IPS-20b (cell line): ENCODE measurements at regions not wholly inside any gene's neighbourhood (a gene's known extent, or its start where the extent isn't known, plus 50 kb on each side); places are given as distances from the start of the nearest gene placed in this dataset.

Experiments used
- H3K27ac ChIP-seq: one replicate; pipeline ENCODE4 v1.5.1; 2013; ENCODE audit warnings: low read length
- H3K27me3 ChIP-seq: 2 replicates; pipeline ENCODE4 v1.6.1; 2013; ENCODE audit warnings: mild to moderate bottlenecking, low read length, inconsistent platforms; ENCODE audit not compliant: insufficient read depth
- H3K36me3 ChIP-seq: 2 replicates; pipeline ENCODE4 v1.6.1; 2013; ENCODE audit warnings: low read depth, mild to moderate bottlenecking, inconsistent platforms, low read length, moderate library complexity; ENCODE audit not compliant: insufficient read depth
- H3K4me1 ChIP-seq: 2 replicates; pipeline ENCODE4 v1.6.1; 2013; ENCODE audit warnings: mild to moderate bottlenecking, control low read depth, inconsistent platforms, low read length, moderate library complexity; ENCODE audit not compliant: insufficient read depth
- H3K4me3 ChIP-seq: 2 replicates; pipeline ENCODE4 v1.5.1; 2013; ENCODE audit warnings: mild to moderate bottlenecking, low read length, inconsistent platforms
- H3K9ac ChIP-seq: 2 replicates; pipeline ENCODE4 v1.6.1; 2013; ENCODE audit warnings: low read depth, mild to moderate bottlenecking, inconsistent platforms, low read length, moderate library complexity
- H3K9me3 ChIP-seq: 2 replicates; pipeline ENCODE4 v1.6.1; 2013; ENCODE audit warnings: mild to moderate bottlenecking, low read depth, low read length, inconsistent platforms; ENCODE audit not compliant: insufficient read depth

DNA sequence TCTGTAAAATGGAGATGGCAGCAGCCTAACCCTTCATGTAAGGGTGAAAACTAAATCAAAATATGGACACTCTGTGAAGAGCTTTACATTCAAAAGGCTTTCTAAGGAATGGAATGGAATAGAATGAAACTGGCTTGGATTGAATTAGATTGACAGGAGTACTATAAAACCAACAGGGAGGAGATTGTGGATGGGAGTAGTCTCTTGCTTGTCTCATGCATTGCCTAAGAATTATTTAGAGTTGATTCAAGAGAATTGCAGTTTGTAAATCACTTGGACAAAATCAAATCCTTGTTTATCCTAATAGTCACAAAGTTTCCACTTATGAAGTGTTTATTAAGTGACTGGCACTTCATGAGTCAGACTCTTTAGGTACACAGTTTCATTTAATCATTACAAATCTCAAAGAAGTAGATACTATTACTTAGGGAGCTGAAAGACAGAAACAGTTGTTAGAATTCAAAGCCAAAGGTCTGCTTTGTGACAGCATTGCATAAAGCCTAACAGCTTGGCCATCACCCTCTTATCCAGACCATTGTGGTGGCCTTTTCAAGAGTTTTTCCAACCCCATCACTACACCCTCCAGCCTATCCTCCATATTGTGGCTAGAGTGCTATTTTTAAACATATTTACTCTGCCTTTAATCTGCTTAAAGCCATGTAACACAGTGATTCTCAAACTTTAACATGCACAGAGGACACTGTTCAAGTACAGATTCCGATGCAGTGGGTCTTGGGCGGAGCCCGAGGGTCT, 91.9 kb upstream of the GHITM start:
- Histone ChIP-seq H3K4me1 (no peaks in the 10 kb centered on the region; the same call in 1 of the 2 replicates), H3K9ac (no peak overlapping the region), H3K9me3 (no peaks in the 10 kb centered on the region; the same call in 1 of the 2 replicates), H3K27ac (no peak overlapping the region), H3K27me3 (no peaks in the 10 kb centered on the region), H3K4me3 (no peak overlapping the region), H3K36me3 (no peaks in the 10 kb centered on the region)

DNA sequence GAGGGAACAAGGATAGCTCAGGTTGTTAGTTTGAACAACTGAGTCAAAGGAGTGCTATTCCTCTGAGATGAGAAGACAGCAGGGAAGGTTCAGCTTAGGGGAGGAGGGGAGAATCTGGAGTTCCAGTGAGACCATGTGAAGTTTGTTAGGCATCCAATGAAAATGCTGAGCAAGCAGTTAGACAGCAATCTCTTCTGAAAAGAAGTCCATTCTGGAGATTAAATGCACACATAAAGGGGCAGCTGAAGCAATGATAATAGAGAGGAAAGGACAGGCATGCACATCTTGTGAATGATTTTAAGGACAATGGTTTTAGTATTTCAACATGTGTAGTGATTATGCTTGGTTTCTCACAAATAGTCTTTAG, 89.7 kb upstream of the GHITM start:
- Histone ChIP-seq H3K4me1 (no peaks in the 10 kb centered on the region; the same call in 1 of the 2 replicates), H3K9ac (no peak overlapping the region), H3K36me3 (no peaks in the 10 kb centered on the region), H3K9me3 (no peaks in the 10 kb centered on the region; the same call in 1 of the 2 replicates), H3K27me3 (no peaks in the 10 kb centered on the region), H3K4me3 (no peak overlapping the region), H3K27ac (no peak overlapping the region)

DNA sequence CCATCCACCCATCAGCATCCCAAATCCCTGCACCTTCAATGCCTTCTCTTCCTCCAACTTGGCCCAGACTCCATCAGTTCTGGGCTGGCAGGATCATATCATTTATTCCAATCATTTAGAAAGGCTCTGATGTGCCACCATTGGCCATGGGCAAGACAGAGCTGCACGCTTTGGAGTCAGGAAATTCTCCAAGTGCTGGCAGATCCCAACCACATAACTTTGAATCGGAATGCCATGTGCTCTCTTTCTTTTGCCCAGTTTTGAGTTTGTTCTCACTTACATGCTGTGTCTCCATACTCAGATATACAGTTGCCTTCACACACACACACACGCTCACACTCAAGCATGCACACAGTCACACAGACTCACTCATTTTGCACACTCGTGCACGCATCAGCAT, 85.7 kb upstream of the GHITM start:
- Histone ChIP-seq H3K27me3 (no peaks in the 10 kb centered on the region), H3K36me3 (no peaks in the 10 kb centered on the region), H3K4me3 (no peak overlapping the region), H3K27ac (no peak overlapping the region), H3K9me3 (no peaks in the 10 kb centered on the region), H3K4me1 (peaks cover 2% of the 10 kb centered on the region; the same call in 1 of the 2 replicates), H3K9ac (no peak overlapping the region)

DNA sequence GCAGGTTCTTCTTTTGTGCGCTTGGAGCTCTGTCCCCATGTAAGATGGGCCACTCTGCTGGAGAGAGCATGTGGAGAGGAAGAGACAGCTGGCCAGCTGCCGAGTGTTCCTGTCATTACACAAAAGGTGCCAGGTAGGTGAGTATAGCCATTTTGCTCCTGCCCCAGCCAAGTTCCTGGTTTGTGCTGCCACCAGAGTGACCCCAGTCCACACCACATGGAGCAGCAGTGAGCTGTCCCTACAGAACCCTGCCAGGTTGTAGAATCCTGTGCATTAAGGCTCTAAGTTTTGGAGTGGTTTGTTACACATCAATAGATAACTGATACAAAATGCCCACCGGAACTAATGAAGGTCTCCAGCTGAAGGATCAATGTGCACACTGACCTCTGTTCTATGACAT, 84.6 kb upstream of the GHITM start:
- H3K4me3 ChIP-seq = no peak overlapping the region
- H3K27me3 ChIP-seq = no peaks in the 10 kb centered on the region
- peaks cover 2% of the 10 kb centered on the region; the same call in 1 of the 2 replicates for H3K4me1 ChIP-seq
- no peaks in the 10 kb centered on the region for H3K9me3 ChIP-seq
- no peaks in the 10 kb centered on the region for H3K36me3 ChIP-seq
- H3K27ac ChIP-seq = no peak overlapping the region
- no peak overlapping the region for H3K9ac ChIP-seq

DNA sequence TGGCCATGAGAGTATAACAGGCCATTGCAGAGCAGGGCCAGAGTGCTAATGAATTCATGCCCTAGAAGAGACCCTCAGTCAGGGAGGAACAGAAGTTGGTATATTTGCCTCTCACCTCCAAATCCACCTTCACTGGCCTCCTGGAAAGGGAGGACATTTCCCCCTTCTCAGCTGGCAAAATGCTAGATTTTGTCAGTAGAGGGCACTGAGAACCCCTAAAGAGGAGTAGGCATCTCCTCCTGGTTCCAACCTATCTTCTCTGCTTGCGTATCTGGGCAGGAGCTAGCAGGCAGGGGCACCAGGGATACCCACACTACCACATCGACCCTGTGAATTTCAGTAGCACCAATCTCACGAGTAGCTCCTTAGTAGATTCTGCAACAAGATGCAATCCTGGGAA, 79.8 kb upstream of the GHITM start:
- Histone ChIP-seq H3K36me3 (no peaks in the 10 kb centered on the region), H3K4me3 (no peak overlapping the region), H3K27me3 (no peaks in the 10 kb centered on the region), H3K27ac (no peak overlapping the region), H3K9me3 (no peaks in the 10 kb centered on the region), H3K9ac (no peak overlapping the region), H3K4me1 (peaks cover 2% of the 10 kb centered on the region; the same call in 1 of the 2 replicates)

DNA sequence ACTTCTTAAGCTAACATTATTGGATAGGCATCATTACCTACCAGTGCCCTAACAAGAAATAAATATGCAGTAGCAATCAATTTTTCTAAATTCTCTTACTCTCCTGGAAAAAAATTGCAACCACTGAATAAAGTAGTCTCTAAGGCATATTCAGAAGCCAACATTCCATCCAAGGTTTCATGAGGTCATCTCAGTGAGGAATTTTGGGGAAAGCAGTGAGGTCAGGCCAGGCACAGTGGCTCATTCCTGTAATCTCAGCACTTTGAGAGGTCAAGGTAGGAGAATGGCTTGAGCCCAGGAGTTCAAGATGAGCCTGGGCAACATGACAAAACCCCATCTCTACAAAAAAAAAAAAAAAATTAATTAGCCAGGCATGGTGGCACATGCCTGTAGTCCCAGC, 75.9 kb upstream of the GHITM start:
- Histone ChIP-seq H3K27me3 (no peaks in the 10 kb centered on the region), H3K27ac (no peak overlapping the region), H3K4me3 (no peak overlapping the region), H3K9me3 (no peaks in the 10 kb centered on the region), H3K4me1 (no peaks in the 10 kb centered on the region; the same call in 1 of the 2 replicates), H3K9ac (no peak overlapping the region), H3K36me3 (no peaks in the 10 kb centered on the region)

DNA sequence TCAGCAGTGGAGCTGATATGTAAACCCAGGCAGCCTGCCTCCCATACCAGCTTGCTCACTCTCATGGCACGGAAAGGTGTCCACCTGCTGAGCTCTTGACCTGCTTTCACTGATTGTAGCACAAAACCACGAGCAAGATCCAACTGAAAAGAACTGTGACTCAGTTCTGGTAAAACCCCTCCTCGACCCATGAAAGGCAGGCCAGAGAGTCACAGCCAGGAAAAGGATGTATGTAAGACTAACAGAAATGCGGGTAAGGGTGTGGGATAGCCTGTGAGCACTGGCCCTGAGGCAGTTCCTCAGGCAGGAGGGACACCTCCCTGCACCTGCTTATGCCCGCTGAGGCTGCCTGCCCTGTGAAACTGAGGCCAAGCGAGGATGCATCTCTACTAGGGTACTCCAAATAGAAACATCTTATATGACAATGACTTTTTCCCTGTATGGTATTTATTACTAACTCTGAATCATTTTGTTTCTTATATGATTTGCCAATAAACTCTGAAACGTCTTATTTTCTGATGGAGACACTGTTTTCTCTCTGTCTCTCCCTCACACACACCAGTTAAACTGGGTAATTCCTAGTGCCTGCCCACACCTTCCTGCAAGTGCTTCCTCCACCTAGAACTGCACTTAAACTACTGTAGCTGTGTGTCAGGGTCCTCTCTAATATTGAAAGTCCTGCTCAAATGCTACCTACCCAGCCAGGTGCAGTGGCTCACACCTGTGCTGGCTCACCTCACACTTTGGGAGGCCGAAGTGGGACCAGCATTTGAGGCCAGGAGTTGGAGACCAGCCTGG, 73.3 kb upstream of the GHITM start:
- Histone ChIP-seq H3K9me3 (no peaks in the 10 kb centered on the region), H3K27ac (no peak overlapping the region), H3K9ac (no peak overlapping the region), H3K4me3 (no peak overlapping the region), H3K36me3 (no peaks in the 10 kb centered on the region), H3K4me1 (no peaks in the 10 kb centered on the region), H3K27me3 (no peaks in the 10 kb centered on the region)

DNA sequence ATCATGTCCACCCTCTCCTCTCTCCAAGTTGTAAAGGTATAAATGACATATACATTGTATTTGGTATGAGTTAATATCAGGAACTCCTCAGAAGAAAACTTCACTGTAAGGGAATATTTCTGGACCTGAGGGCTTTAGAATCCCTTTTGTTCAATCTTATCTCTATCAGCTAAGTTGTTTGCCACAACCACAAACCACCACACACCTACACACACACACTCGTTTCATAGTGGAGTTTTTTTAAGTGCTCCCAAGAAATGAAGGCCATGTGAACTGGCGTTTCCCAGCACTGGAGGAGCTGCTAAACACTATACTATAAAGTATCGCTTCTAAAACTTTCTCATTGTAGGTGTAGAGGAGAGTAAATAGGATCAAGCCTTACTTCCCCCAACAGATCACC, 64.8 kb upstream of the GHITM start:
- no peaks in the 10 kb centered on the region for H3K4me1 ChIP-seq
- no peaks in the 10 kb centered on the region for H3K9me3 ChIP-seq
- H3K36me3 ChIP-seq = no peaks in the 10 kb centered on the region
- no peak overlapping the region for H3K4me3 ChIP-seq
- no peaks in the 10 kb centered on the region for H3K27me3 ChIP-seq
- no peak overlapping the region for H3K27ac ChIP-seq
- no peak overlapping the region for H3K9ac ChIP-seq

DNA sequence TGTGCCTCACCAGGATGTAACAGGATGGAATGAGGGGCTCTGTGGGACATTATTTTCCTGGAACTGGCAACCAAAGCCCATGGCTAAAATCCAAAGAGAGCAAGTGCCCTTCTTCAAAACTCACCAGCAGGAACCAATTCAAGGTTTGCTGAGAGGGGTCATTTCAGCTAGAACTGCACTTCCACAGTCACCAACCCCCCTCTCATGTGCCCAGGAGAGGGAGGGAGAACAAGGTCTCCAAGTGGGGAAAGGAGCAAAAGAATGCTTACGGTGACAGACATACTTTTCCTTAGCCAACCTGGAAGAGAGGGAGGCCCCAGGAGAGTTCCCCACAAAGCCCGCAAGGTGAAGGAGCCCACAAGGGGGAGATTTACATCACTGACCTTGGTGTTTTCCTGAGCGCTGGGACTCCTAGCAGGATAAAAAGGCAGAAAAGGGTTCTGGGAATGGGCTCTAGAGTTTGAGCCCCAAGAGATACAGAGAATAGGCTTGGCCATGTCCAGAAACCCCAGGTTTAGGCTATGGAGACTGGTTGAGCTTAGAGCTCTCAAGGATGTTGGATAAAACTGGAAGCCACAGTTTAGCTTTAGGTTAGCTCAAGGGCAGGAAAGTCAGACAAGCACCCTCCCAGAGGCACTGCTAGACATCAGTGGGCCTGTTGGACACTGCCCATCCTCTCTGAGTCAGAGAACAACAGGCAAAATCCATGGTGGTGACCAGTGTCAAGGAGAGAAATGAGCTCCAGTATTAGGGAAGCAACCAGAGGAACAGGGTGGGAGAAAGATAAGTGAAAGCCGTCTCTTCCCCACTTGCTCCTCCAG, 63.9 kb upstream of the GHITM start:
- Histone ChIP-seq H3K27me3 (no peaks in the 10 kb centered on the region), H3K9me3 (no peaks in the 10 kb centered on the region), H3K36me3 (no peaks in the 10 kb centered on the region), H3K4me3 (no peak overlapping the region), H3K27ac (no peak overlapping the region), H3K9ac (no peak overlapping the region), H3K4me1 (no peaks in the 10 kb centered on the region)

DNA sequence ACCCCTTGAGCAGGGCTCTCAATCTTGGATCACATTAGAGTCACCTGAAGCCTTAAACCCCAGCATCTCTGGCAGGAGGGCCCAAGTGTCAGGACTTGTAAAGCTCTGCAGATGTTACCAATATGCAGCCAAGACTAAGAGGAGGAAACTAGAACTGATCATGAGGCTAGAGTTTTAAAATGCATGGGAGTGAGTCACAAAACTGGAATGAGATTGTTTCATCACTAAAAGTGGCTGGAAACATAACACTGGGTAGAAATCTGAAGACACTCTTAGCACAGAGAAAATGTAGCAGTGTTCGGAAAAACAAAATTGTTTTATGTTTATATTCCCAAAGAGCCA, 63.3 kb upstream of the GHITM start:
- H3K9ac ChIP-seq = no peak overlapping the region
- H3K36me3 ChIP-seq = no peaks in the 10 kb centered on the region
- H3K9me3 ChIP-seq = no peaks in the 10 kb centered on the region
- no peaks in the 10 kb centered on the region for H3K27me3 ChIP-seq
- no peaks in the 10 kb centered on the region for H3K4me1 ChIP-seq
- no peak overlapping the region for H3K27ac ChIP-seq
- no peak overlapping the region for H3K4me3 ChIP-seq

DNA sequence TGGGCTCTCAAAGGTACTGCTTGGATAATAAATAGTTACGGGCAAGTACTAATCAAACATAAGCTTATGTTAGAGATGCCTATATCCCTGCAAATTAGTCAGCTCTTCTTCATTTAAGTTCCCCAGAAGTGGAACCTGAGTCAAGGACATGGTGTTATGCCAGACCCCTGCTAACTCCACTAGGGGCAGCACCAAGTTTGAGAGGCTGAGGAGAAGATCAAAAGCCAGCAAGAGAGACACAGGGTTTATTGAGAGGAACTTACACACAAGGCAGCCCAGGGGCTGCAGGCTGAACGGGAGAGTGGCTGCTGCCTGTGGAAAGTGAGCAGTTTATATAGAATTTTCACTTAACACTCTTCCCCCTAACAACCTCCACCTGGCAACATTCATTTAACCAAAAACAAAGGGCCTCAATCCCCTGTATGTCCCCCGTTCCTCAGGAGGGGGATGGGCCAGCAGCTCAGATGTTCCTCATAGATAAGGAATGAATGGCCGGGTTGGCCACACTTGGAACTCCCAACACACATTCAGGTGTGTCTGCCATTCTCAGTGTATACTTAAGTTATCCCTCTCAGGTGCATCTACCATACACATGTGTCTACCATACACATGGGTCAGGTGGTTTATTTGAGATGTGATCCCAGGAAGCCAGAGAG, 62.6 kb upstream of the GHITM start:
- no peaks in the 10 kb centered on the region for H3K36me3 ChIP-seq
- H3K27ac ChIP-seq = no peak overlapping the region
- no peaks in the 10 kb centered on the region for H3K4me1 ChIP-seq
- H3K27me3 ChIP-seq = no peaks in the 10 kb centered on the region
- H3K4me3 ChIP-seq = no peak overlapping the region
- no peaks in the 10 kb centered on the region for H3K9me3 ChIP-seq
- no peak overlapping the region for H3K9ac ChIP-seq
